Umbilical cord (tissue), 1 donor: ENCODE measurements at regions not wholly inside any gene's neighbourhood (a gene's known extent, or its start where the extent isn't known, plus 50 kb on each side); places are given as distances from the start of the nearest gene placed in this dataset.

Experiments
- DNase-seq: peaks from one replicate; pipeline ENCODE4 v3.0.0-alpha.2; 2015; ENCODE audit warnings: low spot score

GRCh38 chr5:57569601-57570000 is 87.0 kb upstream of the ACTBL2 start:
- DNase-seq = no peak

- no peak for DNase-seq
These were observed 85.5 kb upstream of the ACTBL2 start for GRCh38 chr5:57568136-57568535.

GRCh38 chr5:57566914-57567313 is 84.3 kb upstream of the ACTBL2 start:
- peak; percentile 66 for DNase-seq

- DNase-seq = no peak
These were observed 78.7 kb upstream of the ACTBL2 start for GRCh38 chr5:57561231-57561842.

GRCh38 chr5:57559110-57559635 is 76.6 kb upstream of the ACTBL2 start:
- DNase-seq = no peak

- DNase-seq = no peak
These were observed 69.4 kb upstream of the ACTBL2 start for GRCh38 chr5:57552033-57552432.

- DNase-seq = no peak
These were observed 68.6 kb upstream of the ACTBL2 start for GRCh38 chr5:57551251-57551650.

- no peak for DNase-seq
These were observed 67.5 kb upstream of the ACTBL2 start for GRCh38 chr5:57550132-57550531.

- no peak for DNase-seq
These were observed 67.0 kb upstream of the ACTBL2 start for GRCh38 chr5:57549566-57549965.

GRCh38 chr5:57540823-57541222 is 58.2 kb upstream of the ACTBL2 start:
- no peak for DNase-seq

- DNase-seq = no peak
These were observed 56.7 kb upstream of the ACTBL2 start for GRCh38 chr5:57539281-57539701.

- DNase-seq = no peak
These were observed 55.8 kb upstream of the ACTBL2 start for GRCh38 chr5:57538341-57538955.

- no peak for DNase-seq
These were observed 55.2 kb upstream of the ACTBL2 start for GRCh38 chr5:57537811-57538210.

GRCh38 chr5:57532513-57533497 is 50.2 kb upstream of the ACTBL2 start:
- no peak for DNase-seq
